HG03442 (cell line): ENCODE measurements at regions not wholly inside any gene's neighbourhood (a gene's known extent, or its start where the extent isn't known, plus 50 kb on each side); places are given as distances from the start of the nearest gene placed in this dataset.

Experiments used
- ATAC-seq: cut with Tn5 transposase; IDR thresholded peaks from one replicate; pipeline ENCODE4 v1.9.1; 2021; ENCODE audit warnings: mild to moderate bottlenecking, moderate library complexity; ENCODE audit not compliant: unreplicated experiment

- ATAC-seq: no peak
These were observed 1718.9 kb upstream of the MIR17HG start for GRCh38 chr13:89628567-89628966.

GRCh38 chr13:89650226-89650625 is 1697.3 kb upstream of the MIR17HG start:
- ATAC-seq: no peak

GRCh38 chr13:89660752-89661151 is 1686.7 kb upstream of the MIR17HG start:
- ATAC-seq: no peak

DNA sequence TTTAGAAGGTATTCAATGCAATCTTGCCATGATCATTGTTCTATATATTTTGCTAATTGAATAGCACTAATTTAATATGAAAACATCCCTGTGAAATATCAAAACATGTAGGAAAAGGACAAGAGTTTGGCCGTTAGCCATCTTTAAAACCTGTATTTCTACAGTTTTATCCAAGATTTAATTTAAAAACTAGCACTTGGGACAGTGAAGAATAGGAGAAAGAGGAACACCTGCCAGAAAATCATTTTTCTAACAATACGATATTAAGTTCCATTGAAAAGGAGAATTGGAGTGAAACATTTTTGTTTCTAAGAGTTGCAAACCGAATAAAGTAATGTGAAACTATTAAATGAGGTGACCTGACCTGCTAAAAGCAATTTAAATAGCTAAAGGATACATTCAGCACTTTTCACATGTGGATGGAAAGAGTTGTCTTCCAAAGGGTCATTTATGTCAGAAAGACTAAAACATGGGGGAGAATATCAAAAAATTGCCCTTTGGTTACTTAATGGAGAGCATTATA is 1673.6 kb upstream of the MIR17HG start:
- ATAC-seq: no peak

GRCh38 chr13:89678466-89679121 is 1668.9 kb upstream of the MIR17HG start:
- ATAC-seq: no peak

GRCh38 chr13:89684896-89685295 is 1662.6 kb upstream of the MIR17HG start:
- no peak for ATAC-seq

- ATAC-seq: no peak
These were observed 1661.3 kb upstream of the MIR17HG start for GRCh38 chr13:89686171-89686570.

DNA sequence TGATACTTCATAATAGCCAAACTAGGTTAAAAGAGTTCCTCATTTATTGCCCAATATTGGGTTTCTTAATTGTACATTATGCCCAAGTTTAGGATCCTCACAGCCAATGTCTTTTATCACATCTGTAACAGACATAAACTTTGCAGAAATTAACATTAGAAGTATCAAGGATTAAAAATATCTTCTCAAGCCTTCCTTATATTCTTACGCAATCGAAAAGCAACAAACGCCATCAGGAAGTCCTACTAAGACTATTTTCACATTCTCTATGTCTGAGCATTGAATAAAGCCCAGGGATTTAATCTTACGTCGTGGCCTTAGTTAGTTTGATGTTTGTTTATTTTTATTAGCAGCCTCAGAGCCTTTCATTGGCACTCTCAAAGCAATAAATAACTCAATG is 1660.4 kb upstream of the MIR17HG start:
- no peak for ATAC-seq

DNA sequence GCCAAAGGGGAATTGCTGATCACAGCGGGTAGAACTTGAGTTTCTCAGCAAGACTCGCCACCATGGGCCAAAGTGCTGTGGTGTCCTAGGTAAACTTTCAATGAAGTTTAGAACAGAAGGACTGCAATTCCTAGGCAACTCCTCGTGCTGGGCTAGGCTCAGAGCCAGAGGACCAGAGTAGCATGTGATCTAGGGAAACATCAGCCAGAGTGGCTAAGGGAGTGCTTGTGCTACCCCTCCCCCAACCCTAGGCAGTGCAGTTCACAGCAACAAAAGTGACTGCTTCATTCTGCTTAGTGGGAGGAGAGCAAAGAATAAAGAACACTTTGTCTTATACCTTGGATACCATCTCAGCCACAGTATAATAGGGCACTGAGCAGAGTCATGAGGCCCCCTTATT is 1658.6 kb upstream of the MIR17HG start:
- ATAC-seq: no peak

- ATAC-seq: no peak
These were observed 1653.0 kb upstream of the MIR17HG start for GRCh38 chr13:89694451-89694850.

GRCh38 chr13:89695343-89696257 is 1651.9 kb upstream of the MIR17HG start:
- no peak for ATAC-seq

DNA sequence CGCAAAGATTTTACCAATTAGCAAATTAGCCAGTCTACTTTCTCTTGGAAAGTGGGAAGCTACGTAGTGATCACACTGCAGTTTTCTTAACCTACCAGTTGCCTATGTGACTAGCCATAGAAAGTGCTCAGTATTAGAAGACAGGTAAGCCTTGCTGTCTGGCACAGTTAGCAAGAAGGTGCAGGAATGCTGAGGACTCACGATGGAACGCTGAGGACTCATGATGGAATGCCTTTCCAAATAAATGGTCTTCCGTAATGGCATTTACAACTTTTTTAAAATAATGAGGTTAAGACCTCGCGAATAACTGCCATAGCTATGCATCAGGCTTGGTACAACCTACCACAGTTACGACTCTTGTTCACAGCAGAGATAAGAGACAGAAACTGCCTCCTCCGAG is 1645.6 kb upstream of the MIR17HG start:
- no peak for ATAC-seq

- ATAC-seq: no peak
These were observed 1643.4 kb upstream of the MIR17HG start for GRCh38 chr13:89704040-89704439.

DNA sequence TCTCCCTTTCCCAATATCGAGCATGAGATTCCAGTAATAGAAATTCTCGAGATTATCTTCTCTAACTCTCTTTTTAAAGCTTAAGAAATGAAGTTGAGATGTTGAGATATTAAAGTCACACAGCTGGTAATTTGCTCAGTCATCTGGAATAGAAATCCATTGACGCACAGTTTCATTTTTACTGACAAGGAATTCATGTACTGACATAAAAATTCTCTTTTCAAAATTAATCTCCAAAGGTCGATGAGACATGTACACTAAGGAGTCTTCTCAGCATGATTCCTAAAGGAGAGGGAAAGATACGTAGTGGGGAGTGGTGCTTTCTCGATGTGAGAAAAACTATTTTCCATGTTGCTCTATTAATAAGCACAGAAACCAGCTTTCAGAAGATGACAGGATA is 1639.5 kb upstream of the MIR17HG start:
- ATAC-seq: no peak

- no peak for ATAC-seq
These were observed 1626.3 kb upstream of the MIR17HG start for GRCh38 chr13:89721216-89721615.

DNA sequence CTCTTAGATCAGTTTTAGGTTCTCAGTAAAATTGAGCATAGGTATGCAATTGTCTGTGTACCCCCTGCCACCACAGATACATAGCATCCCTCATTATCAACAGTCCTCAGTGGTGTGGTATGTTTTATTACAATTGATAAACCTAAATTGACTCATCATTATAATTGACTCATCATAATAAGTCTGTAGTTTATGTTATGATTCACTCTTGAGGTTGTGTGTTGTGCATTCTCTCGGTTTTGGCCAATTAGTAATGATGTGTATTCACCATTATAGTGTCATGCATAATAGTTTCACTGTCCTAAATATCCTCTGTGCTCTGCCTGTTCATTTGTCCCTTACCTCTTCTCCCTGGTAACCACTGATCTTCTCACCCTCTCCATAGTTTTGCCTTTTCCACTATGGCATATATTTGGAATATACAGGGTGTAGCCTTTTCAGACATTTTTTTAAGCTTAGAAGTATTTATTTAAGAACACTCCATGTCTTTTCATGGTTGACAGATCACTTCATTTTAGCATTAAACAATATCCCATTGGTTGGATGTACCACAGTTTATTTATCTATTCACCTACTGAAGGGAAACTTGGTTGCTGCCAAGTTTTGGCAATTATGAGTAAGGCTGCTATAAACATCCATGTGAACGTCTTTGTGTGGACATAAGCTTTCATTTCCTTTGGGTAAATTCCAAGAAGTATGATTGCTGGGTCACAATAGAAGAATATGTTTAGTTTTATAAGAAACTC is 1620.6 kb upstream of the MIR17HG start:
- ATAC-seq: no peak

- no peak for ATAC-seq
These were observed 1613.7 kb upstream of the MIR17HG start for GRCh38 chr13:89733829-89734228.

DNA sequence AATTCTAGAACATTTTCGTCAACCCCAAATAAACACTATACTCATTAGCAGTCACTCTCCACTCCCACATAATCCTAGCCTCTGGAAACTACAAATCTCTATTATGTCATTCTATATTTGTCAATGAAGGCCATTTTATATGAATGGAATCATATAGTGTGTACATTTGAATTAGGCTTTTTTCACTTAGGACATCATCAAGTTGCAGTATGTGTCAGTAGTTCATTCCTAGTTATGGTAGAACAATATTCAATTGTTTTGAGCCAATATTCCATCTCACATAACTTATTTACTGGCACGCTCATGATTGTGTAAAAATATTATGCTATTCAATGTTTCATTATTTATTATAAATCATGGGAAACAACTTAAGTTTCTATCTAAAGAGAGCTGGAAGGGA is 1610.4 kb upstream of the MIR17HG start:
- ATAC-seq: no peak

DNA sequence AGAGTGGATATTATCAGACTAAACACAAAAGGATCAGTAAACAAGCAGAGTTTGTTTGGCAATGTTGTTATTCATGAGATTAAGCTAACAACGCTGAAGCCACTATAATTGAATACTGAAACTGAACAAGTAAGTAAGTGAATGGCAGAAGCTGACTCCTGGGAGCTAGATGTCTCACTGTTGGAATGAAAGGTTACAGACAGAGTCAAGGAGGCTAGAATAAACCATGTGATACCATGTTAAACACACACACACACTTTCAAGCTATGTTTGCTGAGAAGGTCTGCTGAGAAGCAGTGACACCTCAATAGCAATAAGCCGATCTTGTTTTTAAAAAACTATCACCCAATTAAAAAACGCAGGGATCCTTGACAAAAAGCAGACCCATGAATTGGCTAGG is 1609.4 kb upstream of the MIR17HG start:
- no peak for ATAC-seq

DNA sequence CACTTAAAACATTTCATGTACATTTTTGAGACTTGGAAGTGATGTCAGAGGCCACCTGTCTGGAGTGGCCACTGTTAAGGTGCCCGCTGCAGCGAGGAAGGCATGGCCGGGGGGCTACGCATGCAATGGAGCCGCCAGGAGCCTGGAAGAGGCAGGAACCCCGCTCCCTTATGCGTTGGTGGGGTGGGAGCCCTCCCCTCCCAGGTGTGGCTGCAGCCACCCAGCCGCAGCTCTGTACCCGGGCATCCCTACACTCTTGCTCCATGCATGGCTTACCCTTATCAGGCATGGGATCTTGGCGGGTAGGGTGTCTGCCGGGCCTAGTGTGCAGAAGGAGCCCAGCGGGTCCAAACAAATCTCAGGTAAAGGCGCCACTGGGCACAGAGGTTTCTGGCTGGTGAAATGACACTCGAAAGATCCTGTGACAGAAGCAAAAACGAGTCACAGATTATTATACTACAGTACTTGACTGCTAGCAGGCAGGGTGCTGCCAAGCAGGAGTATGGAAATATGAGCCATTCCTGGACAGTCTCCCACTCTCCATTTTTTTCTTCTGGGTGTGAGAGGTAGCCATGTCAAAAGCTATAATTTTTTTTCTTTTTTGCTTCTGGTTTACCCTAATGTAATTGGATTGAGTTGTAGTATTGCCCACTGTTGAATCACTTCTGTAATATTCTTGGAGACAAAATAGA is 1606.3 kb upstream of the MIR17HG start:
- no peak for ATAC-seq

- ATAC-seq: no peak
These were observed 1600.9 kb upstream of the MIR17HG start for GRCh38 chr13:89746554-89746953.
